MM.1S (cell line): ENCODE measurements at regions not wholly inside any gene's neighbourhood (a gene's known extent, or its start where the extent isn't known, plus 50 kb on each side); places are given as distances from the start of the nearest gene placed in this dataset.

Experiments
- CTCF ChIP-seq: fragments of 300-600 bp; sonication (generic); IDR thresholded peaks from 2 replicates; pipeline ENCODE4 v1.5.1; 2016; ENCODE audit warnings: antibody characterized with exemption, low read length, mixed read lengths
- EZH2 ChIP-seq: fragments of 300-600 bp; sonication (generic); optimal IDR thresholded peaks from 2 replicates; pipeline ENCODE3; 2017; ENCODE audit warnings: low read depth, mild to moderate bottlenecking, antibody characterized with exemption, low read length, mixed read lengths
- EZH2phosphoT487 ChIP-seq: fragments of 300-600 bp; sonication (generic); IDR thresholded peaks from 2 replicates; pipeline ENCODE4 v1.6.1; 2018; ENCODE audit warnings: antibody characterized with exemption, low read length

GRCh38 chr6:33909737-33910136 lies 105.9 kb upstream of the MLN start:
- TF ChIP-seq EZH2 (no peak), CTCF (no peak), EZH2phosphoT487 (no peak)
